Psoas muscle (tissue), 7 donors: ENCODE measurements at regions not wholly inside any gene's neighbourhood (a gene's known extent, or its start where the extent isn't known, plus 50 kb on each side); places are given as distances from the start of the nearest gene placed in this dataset.

Source experiments
- ATAC-seq, 4 donors: fragments of 200-7000 bp; cut with Tn5 transposase; one replicate each; pipeline ENCODE4 v1.9.1; 2020; ENCODE audit warnings: moderate library complexity in 3 of 4, mild to moderate bottlenecking in 2 of 4
- DNase-seq, 2 donors: peaks; one replicate each; pipeline ENCODE4 v3.0.0-alpha.2; 2020
- H3K27ac ChIP-seq: fragments of 200-600 bp; one replicate; pipeline ENCODE4 v1.8.0; 2022
- H3K27me3 ChIP-seq, 3 donors: fragments of 200-600 bp in 1 of 3; one replicate each; pipeline versions ENCODE4 v1.6.1 to v1.8.0; 2013 to 2022; ENCODE audit warnings: low read length in 2 of 3, mild to moderate bottlenecking in 2 of 3, moderate library complexity in 1 of 3; ENCODE audit not compliant: insufficient read depth in 3 of 3
- H3K36me3 ChIP-seq, 2 donors: fragments of 200-600 bp in 1 of 2; one replicate each; pipeline versions ENCODE4 v1.6.1 to v1.8.0; 2013 to 2022; ENCODE audit warnings: low read depth in 1 of 2, mild to moderate bottlenecking in 1 of 2, moderate library complexity in 1 of 2; ENCODE audit not compliant: insufficient read depth in 1 of 2
- H3K4me1 ChIP-seq: fragments of 200-600 bp; one replicate; pipeline ENCODE4 v1.8.0; 2022
- H3K4me3 ChIP-seq: fragments of 200-600 bp; one replicate; pipeline ENCODE4 v1.8.0; 2022; ENCODE audit warnings: mild to moderate bottlenecking
- H3K9me3 ChIP-seq: fragments of 200-600 bp; one replicate; pipeline ENCODE4 v1.8.0; 2022
- CTCF ChIP-seq: fragments of 200-600 bp; IDR thresholded peaks from one replicate; pipeline ENCODE4 v1.8.0; 2022; ENCODE audit warnings: antibody characterized with exemption
- WGBS, 3 donors: extraction: QIAGEN DNeasy Blood & Tissue Kit; methylation state at CpG; one replicate each; pipeline versions ENCODE4 v1.1.6 to v1.1.7; 2013; 5-methylcytosine and 5-hydroxymethylcytosine counted together
- intact Hi-C, 2 donors: fragments of 100-400 bp; cut with DNase I; formaldehyde crosslinking; loops; one replicate each; pipeline versions ENCODE4 v1.11.0 to v1.14.2; 2022
- donor health status: healthy with polysubstance abuse.
- donor health status: DM: no; HTN: no; CAD: no; lungs with moderate emphysema.
- donor health status: Bipolar disorder and iron deficiency.
- donor health status: healthy.
- donor health status: DM: yes; HTN: yes; CAD: no.
- donor health status: DM: no; HTN: no; CAD: no.
- donor health status: DM: yes; HTN: yes; CAD: no.

GRCh38 chr4:181938631-181939030 is 304.6 kb upstream of the TENM3 start:
- WGBS, 3 donors, result 69 to 86% (median 74%) methylated on average over 4 of the region's 4 CpGs
- TF ChIP-seq CTCF, result no peak

GRCh38 chr4:181939199-181939945 is 303.8 kb upstream of the TENM3 start:
- Histone ChIP-seq H3K36me3 (no peaks in the 10 kb centered on the region), H3K4me3 (no peak overlapping the region), H3K27me3 (no peaks in the 10 kb centered on the region), H3K4me1 (no peaks in the 10 kb centered on the region), H3K9me3 (no peaks in the 10 kb centered on the region), H3K27ac (no peak overlapping the region)
- no peak for TF ChIP-seq CTCF
- intact Hi-C loops, result no loop called here
- DNase-seq (no peak), ATAC-seq (no peak)
- 72 to 77% (median 75%) methylated on average over 15 of the region's 15 CpGs for WGBS, 3 donors

More at GRCh38 chr4:181938631-181939030, 304.6 kb upstream of the TENM3 start:
- no peaks in the 10 kb centered on the region for H3K9me3 ChIP-seq
- intact Hi-C loops, result no loop called here
- H3K4me3 ChIP-seq, result no peak overlapping the region
- H3K4me1 ChIP-seq, result no peaks in the 10 kb centered on the region
- no peaks in the 10 kb centered on the region for H3K27me3 ChIP-seq
- no peak for DNase-seq
- H3K36me3 ChIP-seq, result no peaks in the 10 kb centered on the region
- H3K27ac ChIP-seq, result no peak overlapping the region
- ATAC-seq, result no peak

- no peaks in the 10 kb centered on the region for H3K4me1 ChIP-seq
- TF ChIP-seq CTCF, result no peak
- no peak overlapping the region for H3K27ac ChIP-seq
- DNase-seq, result no peak
- no peak overlapping the region for H3K4me3 ChIP-seq
- no peak for ATAC-seq
- H3K9me3 ChIP-seq, result no peaks in the 10 kb centered on the region
- H3K36me3 ChIP-seq, result no peaks in the 10 kb centered on the region
- 75 to 79% (median 79%) methylated on average over 8 of the region's 8 CpGs for WGBS, 3 donors
- H3K27me3 ChIP-seq, result no peaks in the 10 kb centered on the region
- intact Hi-C loops, result no loop called here
Observed at GRCh38 chr4:181944527-181944926, 298.7 kb upstream of the TENM3 start.

GRCh38 chr4:181946902-181947301 is 296.3 kb upstream of the TENM3 start:
- intact Hi-C loops, result no loop called here
- Histone ChIP-seq H3K4me1 (no peaks in the 10 kb centered on the region), H3K27ac (no peak overlapping the region), H3K36me3 (no peaks in the 10 kb centered on the region), H3K27me3 (no peaks in the 10 kb centered on the region), H3K4me3 (no peak overlapping the region), H3K9me3 (no peaks in the 10 kb centered on the region)
- DNase-seq, result no peak
- no peak for ATAC-seq
- 89 to 90% (median 90%) methylated on average over 4 of the region's 4 CpGs for WGBS, 3 donors
- no peak for TF ChIP-seq CTCF
